Panc1 (cell line): ENCODE measurements at regions not wholly inside any gene's neighbourhood (a gene's known extent, or its start where the extent isn't known, plus 50 kb on each side); places are given as distances from the start of the nearest gene placed in this dataset.

Experiments used
- ATAC-seq: fragments of 200-7000 bp; cut with Tn5 transposase; 2 replicates; pipeline ENCODE4 v1.9.1; 2020; ENCODE audit warnings: mild to moderate bottlenecking, moderate library complexity
- BruUV-seq: library from RNA; stranded (reverse); fragments of 400-500 nt; replicated peaks from 2 replicates; lab custom pipeline; 2021; lab: Mats Ljungman, UMichigan
- CTCF ChIA-PET: fragments of 300-600 bp; sonication (Branson Sonifier 250); formaldehyde crosslinking; loops from one replicate; lab custom pipeline; 2022; ENCODE audit warnings: antibody characterized with exemption; lab: Charles Lee
- POLR2A ChIA-PET: fragments of 300-600 bp; sonication (Branson Sonifier 250); formaldehyde crosslinking; loops from one replicate; lab custom pipeline; 2022; ENCODE audit warnings: antibody characterized with exemption; lab: Charles Lee
- DNase-seq: peaks from one replicate; pipeline ENCODE4 v3.0.0-alpha.2; 2010; ENCODE audit warnings: low read depth, low spot score
- H3K27ac ChIP-seq: 2 replicates; pipeline ENCODE4 v1.5.1; 2011; ENCODE audit warnings: mild to moderate bottlenecking, low read length, inconsistent platforms
- H3K27me3 ChIP-seq: fragments of 200-500 bp; sonication (Bioruptor generic); 2 replicates; pipeline ENCODE4 v1.6.0; 2014; ENCODE audit warnings: low read length, inconsistent platforms; ENCODE audit not compliant: control insufficient read depth, insufficient read depth
- H3K36me3 ChIP-seq: fragments of 200-500 bp; sonication (Bioruptor generic); 2 replicates; pipeline ENCODE4 v1.5.1; 2014; ENCODE audit warnings: inconsistent platforms, mild to moderate bottlenecking, low read length, moderate library complexity; ENCODE audit not compliant: control insufficient read depth, insufficient read depth
- H3K4me1 ChIP-seq: 2 replicates; pipeline ENCODE4 v1.5.1; 2011; ENCODE audit warnings: inconsistent platforms, mild to moderate bottlenecking, low read length, moderate library complexity; ENCODE audit not compliant: control insufficient read depth, insufficient read depth
- H3K4me3 ChIP-seq, 2 experiments: 2 replicates each; pipeline ENCODE4 v1.5.1; 2011 to 2012; ENCODE audit warnings: low read depth in 2 of 2, low read length in 2 of 2, mild to moderate bottlenecking in 2 of 2, inconsistent platforms in 1 of 2, moderate library complexity in 1 of 2
- H3K9me3 ChIP-seq: fragments of 200-500 bp; sonication (Bioruptor generic); 2 replicates; pipeline ENCODE4 v1.5.1; 2014; ENCODE audit warnings: low read depth, mild to moderate bottlenecking, inconsistent platforms, low read length, moderate library complexity; ENCODE audit not compliant: control insufficient read depth, insufficient read depth
- CTCF ChIP-seq: fragments of 450-650 bp; IDR thresholded peaks from 2 replicates; pipeline ENCODE4 v1.5.1; 2017; ENCODE audit warnings: mild to moderate bottlenecking
- POLR2AphosphoS5 ChIP-seq: IDR thresholded peaks from 2 replicates; pipeline ENCODE4 v1.6.1; 2012; ENCODE audit warnings: mild to moderate bottlenecking, low read depth, low read length, moderate library complexity
- SIN3A ChIP-seq: IDR thresholded peaks from 2 replicates; pipeline ENCODE4 v1.6.1; 2012; ENCODE audit warnings: low read depth, mild to moderate bottlenecking, low read length, moderate library complexity, borderline replicate concordance; ENCODE audit not compliant: insufficient read depth
- TCF7L2 ChIP-seq: IDR thresholded peaks from 2 replicates; pipeline ENCODE4 v1.6.1; 2011; ENCODE audit warnings: mild to moderate bottlenecking, low read depth, low read length, inconsistent platforms
- in situ Hi-C: cut with HindIII; loops from 2 replicates; pipeline ENCODE4 v1.10.0; 2016; ENCODE audit warnings: low sequenced_read_pairs, low pct_unique_long_range_greater_than_20kb
- intact Hi-C: fragments of 100-400 bp; cut with micrococcal nuclease; formaldehyde crosslinking; loops from one replicate; pipeline ENCODE4 v1.10.0; 2022; ENCODE audit not compliant: unreplicated experiment
- TF ChIP-seq, protein P1 (sequence below), 2 experiments: IDR thresholded peaks; 2 replicates each; pipeline ENCODE4 v1.6.1; 2011 to 2012; ENCODE audit warnings: low read depth in 2 of 2, control low read depth in 1 of 2, low read length in 1 of 2, mild to moderate bottlenecking in 1 of 2, moderate library complexity in 1 of 2; ENCODE audit not compliant: insufficient read depth in 1 of 2

GRCh38 chrX:1106478-1107210, 105.8 kb downstream of the CRLF2 start:
- Histone ChIP-seq H3K4me1 (no peaks in the 10 kb centered on the region), H3K27me3 (peaks cover 3% of the 10 kb centered on the region; the same call in 1 of the 2 replicates), H3K36me3 (no peaks in the 10 kb centered on the region), H3K4me3 (no peak overlapping the region), H3K9me3 (no peaks in the 10 kb centered on the region), H3K27ac (no peak overlapping the region)
- in situ Hi-C loops (no loop called here), intact Hi-C loops (no loop called here)
- ChIA-PET CTCF (no interaction called here), POLR2A (no interaction called here)
- no peak for DNase-seq
- ATAC-seq = no peak
- no TSS peak for BruUV-seq
- no peak for TF ChIP-seq SIN3A
- TF ChIP-seq TCF7L2 = no peak
- no peak for TF ChIP-seq CTCF
- TF ChIP-seq POLR2AphosphoS5 = no peak
- TF ChIP-seq, protein P1, sequence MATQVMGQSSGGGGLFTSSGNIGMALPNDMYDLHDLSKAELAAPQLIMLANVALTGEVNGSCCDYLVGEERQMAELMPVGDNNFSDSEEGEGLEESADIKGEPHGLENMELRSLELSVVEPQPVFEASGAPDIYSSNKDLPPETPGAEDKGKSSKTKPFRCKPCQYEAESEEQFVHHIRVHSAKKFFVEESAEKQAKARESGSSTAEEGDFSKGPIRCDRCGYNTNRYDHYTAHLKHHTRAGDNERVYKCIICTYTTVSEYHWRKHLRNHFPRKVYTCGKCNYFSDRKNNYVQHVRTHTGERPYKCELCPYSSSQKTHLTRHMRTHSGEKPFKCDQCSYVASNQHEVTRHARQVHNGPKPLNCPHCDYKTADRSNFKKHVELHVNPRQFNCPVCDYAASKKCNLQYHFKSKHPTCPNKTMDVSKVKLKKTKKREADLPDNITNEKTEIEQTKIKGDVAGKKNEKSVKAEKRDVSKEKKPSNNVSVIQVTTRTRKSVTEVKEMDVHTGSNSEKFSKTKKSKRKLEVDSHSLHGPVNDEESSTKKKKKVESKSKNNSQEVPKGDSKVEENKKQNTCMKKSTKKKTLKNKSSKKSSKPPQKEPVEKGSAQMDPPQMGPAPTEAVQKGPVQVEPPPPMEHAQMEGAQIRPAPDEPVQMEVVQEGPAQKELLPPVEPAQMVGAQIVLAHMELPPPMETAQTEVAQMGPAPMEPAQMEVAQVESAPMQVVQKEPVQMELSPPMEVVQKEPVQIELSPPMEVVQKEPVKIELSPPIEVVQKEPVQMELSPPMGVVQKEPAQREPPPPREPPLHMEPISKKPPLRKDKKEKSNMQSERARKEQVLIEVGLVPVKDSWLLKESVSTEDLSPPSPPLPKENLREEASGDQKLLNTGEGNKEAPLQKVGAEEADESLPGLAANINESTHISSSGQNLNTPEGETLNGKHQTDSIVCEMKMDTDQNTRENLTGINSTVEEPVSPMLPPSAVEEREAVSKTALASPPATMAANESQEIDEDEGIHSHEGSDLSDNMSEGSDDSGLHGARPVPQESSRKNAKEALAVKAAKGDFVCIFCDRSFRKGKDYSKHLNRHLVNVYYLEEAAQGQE (IDR thresholded peaks at IDR 0.05; ENCODE audit: insufficient read depth in 1 of 2, low read depth in 2 of 2, low read length in 1 of 2) = no peak

DNA sequence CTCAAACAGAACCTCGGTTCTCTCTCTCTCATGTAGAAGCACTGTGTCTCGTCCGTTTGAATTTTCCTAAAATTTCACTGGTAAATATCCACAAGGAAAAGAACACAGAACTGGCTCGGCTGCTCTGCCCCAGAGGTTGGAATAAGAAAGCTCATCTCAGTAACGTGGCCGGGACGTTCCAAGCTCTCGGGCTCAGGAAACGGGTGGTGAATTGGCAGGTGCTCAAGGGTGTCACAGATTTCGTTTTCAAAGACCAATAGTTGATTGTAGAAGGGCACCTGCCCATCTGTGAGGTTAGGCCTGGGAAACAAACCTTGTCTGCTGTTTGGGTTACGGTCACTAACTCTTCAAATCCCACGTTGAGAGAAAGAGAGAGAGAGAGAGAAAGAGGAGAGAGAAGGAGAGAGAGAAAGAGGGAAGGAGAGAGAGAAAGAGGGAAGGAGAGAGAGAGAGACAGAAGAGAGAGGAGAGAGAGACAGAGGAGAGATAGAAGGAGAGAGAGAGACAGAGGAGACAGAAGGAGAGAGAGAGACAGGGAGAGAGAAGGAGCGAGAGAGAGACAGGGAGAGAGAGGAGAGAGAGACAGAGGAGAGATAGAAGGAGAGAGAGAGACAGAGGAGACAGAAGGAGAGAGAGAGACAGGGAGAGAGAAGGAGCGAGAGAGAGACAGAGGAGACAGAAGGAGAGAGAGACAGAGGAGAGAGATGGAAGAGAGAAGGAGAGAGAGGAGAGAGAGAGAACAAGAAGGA, 106.6 kb downstream of the CRLF2 start:
- no peak for ATAC-seq
- ChIA-PET POLR2A (no interaction called here), CTCF (no interaction called here)

More for the DNA sequence above, 106.6 kb downstream of the CRLF2 start:
- BruUV-seq = no TSS peak
- no peak for DNase-seq
- Histone ChIP-seq H3K27me3 (peaks cover 3% of the 10 kb centered on the region; the same call in 1 of the 2 replicates), H3K4me1 (no peaks in the 10 kb centered on the region), H3K36me3 (no peaks in the 10 kb centered on the region), H3K9me3 (no peaks in the 10 kb centered on the region), H3K27ac (no peak overlapping the region), H3K4me3 (no peak overlapping the region)
- in situ Hi-C loops (no loop called here), intact Hi-C loops (no loop called here)
- no peak for TF ChIP-seq SIN3A
- TF ChIP-seq POLR2AphosphoS5 = no peak
- TF ChIP-seq, protein P1 (IDR thresholded peaks at IDR 0.05; ENCODE audit: insufficient read depth in 1 of 2, low read depth in 2 of 2, low read length in 1 of 2) = no peak
- TF ChIP-seq TCF7L2 = no peak
- TF ChIP-seq CTCF = no peak
